Fibroblast of lung (primary cell): ENCODE measurements at regions not wholly inside any gene's neighbourhood (a gene's known extent, or its start where the extent isn't known, plus 50 kb on each side); places are given as distances from the start of the nearest gene placed in this dataset.

Experiments used
- DNase-seq, 2 donors: peaks; one replicate each; pipeline versions ENCODE4 v3.0.0 to v3.0.0-alpha.2; 2010; ENCODE audit warnings: low read depth in 2 of 2
- H2AFZ ChIP-seq: 2 replicates; pipeline ENCODE4 v1.5.1; 2012; ENCODE audit warnings: low read length, control low read depth, inconsistent platforms
- H3K27ac ChIP-seq: 2 replicates; pipeline ENCODE4 v1.5.1; 2011; ENCODE audit warnings: low read length, control low read depth; ENCODE audit not compliant: insufficient read depth
- H3K27me3 ChIP-seq: 2 replicates; pipeline ENCODE4 v1.5.1; 2011; ENCODE audit warnings: mild to moderate bottlenecking, low read length; ENCODE audit not compliant: control insufficient read depth, insufficient read depth
- H3K36me3 ChIP-seq: 2 replicates; pipeline ENCODE4 v1.5.1; 2011; ENCODE audit warnings: low read length; ENCODE audit not compliant: control insufficient read depth, insufficient read depth
- H3K4me1 ChIP-seq: 2 replicates; pipeline ENCODE4 v1.5.1; 2011; ENCODE audit warnings: low read length; ENCODE audit not compliant: control insufficient read depth, insufficient read depth; ENCODE audit errors: extremely low read depth
- H3K4me2 ChIP-seq: 2 replicates; pipeline ENCODE4 v1.5.1; 2011; ENCODE audit warnings: low read length, control low read depth; ENCODE audit not compliant: insufficient read depth; ENCODE audit errors: extremely low read depth
- H3K4me3 ChIP-seq, 4 experiments: fragments of 200-600 bp in 1 of 4; sonication (generic) in 1 of 4; replicated peaks in 1 of 4; 2 replicates each; pipeline ENCODE4 v1.5.1; 2011 to 2016; ENCODE audit warnings: low read length in 4 of 4, low read depth in 3 of 4, mild to moderate bottlenecking in 3 of 4, control low read depth in 2 of 4, inconsistent platforms in 1 of 4, mixed read lengths in 1 of 4; ENCODE audit not compliant: insufficient read depth in 1 of 4; ENCODE audit errors: control extremely low read depth in 1 of 4
- H3K79me2 ChIP-seq: 2 replicates; pipeline ENCODE4 v1.5.1; 2012; ENCODE audit warnings: mild to moderate bottlenecking, low read length, inconsistent platforms; ENCODE audit not compliant: control insufficient read depth, insufficient read depth
- H3K9ac ChIP-seq: 2 replicates; pipeline ENCODE4 v1.5.1; 2011; ENCODE audit warnings: mild to moderate bottlenecking, low read length, control low read depth; ENCODE audit not compliant: insufficient read depth
- H3K9me3 ChIP-seq: 2 replicates; pipeline ENCODE4 v1.5.1; 2012; ENCODE audit warnings: low read depth, low read length; ENCODE audit not compliant: control insufficient read depth, insufficient read depth
- H4K20me1 ChIP-seq: 2 replicates; pipeline ENCODE4 v1.5.1; 2011; ENCODE audit warnings: low read length; ENCODE audit not compliant: control insufficient read depth, insufficient read depth; ENCODE audit errors: extremely low read depth
- EZH2 ChIP-seq: IDR thresholded peaks from 2 replicates; pipeline ENCODE4 v1.5.1; 2012; ENCODE audit warnings: low read length, control low read depth, mild to moderate bottlenecking; ENCODE audit errors: missing control alignments
- TF ChIP-seq, protein P1 (sequence below), 2 donors: IDR thresholded peaks in 1 of 2; conservative IDR thresholded peaks in 1 of 2; 1 replicate in 1 of 2; 2 replicates in 1 of 2; pipeline ENCODE4 v1.5.1; 2011 to 2012; ENCODE audit warnings: low read length in 2 of 2, control low read depth in 1 of 2, inconsistent platforms in 1 of 2, low read depth in 1 of 2, mild to moderate bottlenecking in 1 of 2

DNA sequence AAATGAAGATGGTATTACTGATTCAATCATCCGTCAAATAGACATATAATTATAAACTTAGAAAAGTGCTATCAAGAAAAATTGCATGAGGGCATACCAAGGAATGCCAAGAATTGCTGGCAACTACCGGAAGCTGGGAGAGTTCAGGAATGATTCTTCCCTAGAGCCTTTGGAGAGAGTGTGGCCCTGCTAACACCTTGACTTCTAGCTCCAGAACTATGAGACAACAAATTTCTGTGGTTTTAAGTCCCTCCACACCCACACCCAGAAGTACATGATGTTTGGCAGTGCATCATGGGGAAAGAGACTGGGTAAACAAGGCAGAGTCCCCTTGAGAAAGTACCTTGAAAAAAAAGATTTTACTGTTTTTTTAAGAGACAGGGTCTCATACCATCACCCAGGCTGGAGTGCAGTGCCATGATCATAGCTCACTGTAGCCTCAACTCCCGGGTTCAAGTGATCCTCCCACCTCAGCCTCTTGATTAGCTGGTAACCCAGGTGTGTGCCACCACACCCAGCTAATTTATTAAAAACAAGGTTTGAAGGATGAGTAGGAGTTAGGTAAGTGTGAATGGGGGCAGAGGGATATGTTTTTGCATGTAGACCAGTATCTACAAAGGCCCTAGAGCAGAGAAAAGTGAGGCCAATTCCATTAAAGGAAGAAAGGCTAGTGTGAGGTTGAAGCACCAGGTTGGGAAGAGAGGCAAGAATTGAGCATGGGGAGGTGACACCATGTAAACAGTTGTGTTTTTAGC, 53.1 kb downstream of the GSX2 start:
- H3K9ac ChIP-seq, result no peak overlapping the region
- no peaks in the 10 kb centered on the region for H3K27me3 ChIP-seq
- DNase-seq, result peak; percentile 18 to 91
- H3K27ac ChIP-seq, result no peak overlapping the region
- no peaks in the 10 kb centered on the region for H3K36me3 ChIP-seq
- H3K9me3 ChIP-seq, result no peaks in the 10 kb centered on the region
- peaks cover 4% of the 10 kb centered on the region for H3K4me1 ChIP-seq
- TF ChIP-seq, protein P1, sequence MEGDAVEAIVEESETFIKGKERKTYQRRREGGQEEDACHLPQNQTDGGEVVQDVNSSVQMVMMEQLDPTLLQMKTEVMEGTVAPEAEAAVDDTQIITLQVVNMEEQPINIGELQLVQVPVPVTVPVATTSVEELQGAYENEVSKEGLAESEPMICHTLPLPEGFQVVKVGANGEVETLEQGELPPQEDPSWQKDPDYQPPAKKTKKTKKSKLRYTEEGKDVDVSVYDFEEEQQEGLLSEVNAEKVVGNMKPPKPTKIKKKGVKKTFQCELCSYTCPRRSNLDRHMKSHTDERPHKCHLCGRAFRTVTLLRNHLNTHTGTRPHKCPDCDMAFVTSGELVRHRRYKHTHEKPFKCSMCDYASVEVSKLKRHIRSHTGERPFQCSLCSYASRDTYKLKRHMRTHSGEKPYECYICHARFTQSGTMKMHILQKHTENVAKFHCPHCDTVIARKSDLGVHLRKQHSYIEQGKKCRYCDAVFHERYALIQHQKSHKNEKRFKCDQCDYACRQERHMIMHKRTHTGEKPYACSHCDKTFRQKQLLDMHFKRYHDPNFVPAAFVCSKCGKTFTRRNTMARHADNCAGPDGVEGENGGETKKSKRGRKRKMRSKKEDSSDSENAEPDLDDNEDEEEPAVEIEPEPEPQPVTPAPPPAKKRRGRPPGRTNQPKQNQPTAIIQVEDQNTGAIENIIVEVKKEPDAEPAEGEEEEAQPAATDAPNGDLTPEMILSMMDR (conservative IDR thresholded peaks at IDR 0.05 in 1 of 2, IDR thresholded peaks at IDR 0.05 in 1 of 2; ENCODE audit: low read depth in 1 of 2, low read length in 2 of 2), result no peak
- no peak for TF ChIP-seq EZH2
- no peaks in the 10 kb centered on the region for H4K20me1 ChIP-seq
- no peak overlapping the region for H3K4me3 ChIP-seq
- H2AFZ ChIP-seq, result no peak overlapping the region
- H3K79me2 ChIP-seq, result no peaks in the 10 kb centered on the region
- no peak overlapping the region for H3K4me2 ChIP-seq

DNA sequence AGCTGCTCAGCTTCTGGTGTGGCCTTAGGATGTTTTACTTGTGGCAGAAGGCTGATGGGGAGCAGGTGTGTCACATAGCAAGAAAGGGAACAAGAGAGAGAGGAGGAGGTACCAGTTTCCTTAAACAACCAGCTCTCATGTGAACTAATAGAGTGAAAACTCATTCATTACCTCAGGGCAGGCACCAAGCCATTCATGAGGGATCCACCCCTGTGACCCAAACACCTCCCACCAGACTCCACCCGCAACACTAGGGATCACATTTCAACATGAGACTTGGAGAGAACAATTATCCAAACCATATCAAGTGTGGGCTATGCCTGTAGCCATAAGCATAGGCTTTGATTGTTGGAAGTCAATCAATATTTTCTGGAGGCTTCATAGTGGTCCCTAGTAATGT, 56.0 kb downstream of the GSX2 start:
- H3K4me3 ChIP-seq, result no peak overlapping the region
- no peak overlapping the region for H3K27ac ChIP-seq
- no peak for DNase-seq
- H4K20me1 ChIP-seq, result no peaks in the 10 kb centered on the region
- no peaks in the 10 kb centered on the region for H3K36me3 ChIP-seq
- H3K4me1 ChIP-seq, result peaks cover 4% of the 10 kb centered on the region
- no peaks in the 10 kb centered on the region for H3K27me3 ChIP-seq
- no peak overlapping the region for H2AFZ ChIP-seq
- no peak overlapping the region for H3K4me2 ChIP-seq
- H3K9me3 ChIP-seq, result no peaks in the 10 kb centered on the region
- H3K79me2 ChIP-seq, result no peaks in the 10 kb centered on the region
- TF ChIP-seq, protein P1 (conservative IDR thresholded peaks at IDR 0.05 in 1 of 2, IDR thresholded peaks at IDR 0.05 in 1 of 2; ENCODE audit: low read depth in 1 of 2, low read length in 2 of 2), result no peak
- TF ChIP-seq EZH2, result no peak
- H3K9ac ChIP-seq, result no peak overlapping the region

DNA sequence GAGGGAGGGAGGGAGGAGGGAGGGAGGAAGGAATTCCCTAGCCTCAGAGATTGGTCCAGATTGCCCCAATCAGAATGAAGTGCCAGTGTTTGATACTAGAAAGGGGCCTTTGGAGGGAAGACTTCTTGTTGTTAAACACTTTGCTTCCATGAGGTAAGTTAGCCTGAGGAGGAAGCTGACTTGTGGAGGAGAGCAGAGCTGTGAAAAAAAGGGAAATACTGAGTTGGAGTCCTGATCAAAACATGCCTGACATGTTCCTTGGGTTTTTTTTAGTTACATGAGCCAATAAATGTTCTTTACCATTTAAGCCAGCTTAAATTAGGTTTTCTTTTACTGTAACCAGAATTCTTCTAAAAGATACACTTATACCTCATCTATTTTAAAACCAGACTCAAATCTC, 57.6 kb downstream of the GSX2 start:
- H3K4me2 ChIP-seq, result no peak overlapping the region

More for the DNA sequence above, 57.6 kb downstream of the GSX2 start:
- no peaks in the 10 kb centered on the region for H3K4me1 ChIP-seq
- H2AFZ ChIP-seq, result no peak overlapping the region
- no peaks in the 10 kb centered on the region for H4K20me1 ChIP-seq
- no peak for DNase-seq
- no peak overlapping the region for H3K9ac ChIP-seq
- no peak overlapping the region for H3K4me3 ChIP-seq
- H3K79me2 ChIP-seq, result no peaks in the 10 kb centered on the region
- no peaks in the 10 kb centered on the region for H3K9me3 ChIP-seq
- no peak overlapping the region for H3K27ac ChIP-seq
- H3K36me3 ChIP-seq, result no peaks in the 10 kb centered on the region
- H3K27me3 ChIP-seq, result no peaks in the 10 kb centered on the region
- no peak for TF ChIP-seq EZH2
- TF ChIP-seq, protein P1 (conservative IDR thresholded peaks at IDR 0.05 in 1 of 2, IDR thresholded peaks at IDR 0.05 in 1 of 2; ENCODE audit: low read depth in 1 of 2, low read length in 2 of 2), result no peak
